Activated CD4-positive, alpha-beta T cell treated with anti-CD3 and anti-CD28 coated beads, Interleukin-2, amount 50 U/mL, for 16 hours (primary cell): ENCODE measurements at regions not wholly inside any gene's neighbourhood (a gene's known extent, or its start where the extent isn't known, plus 50 kb on each side); places are given as distances from the start of the nearest gene placed in this dataset.
A peak's percentile ranks its signal among the peaks of the same experiment; 100 is the strongest.
"Not testable (repeated sequence)": the region's sequence is repeated elsewhere in the genome, so short reads cannot be mapped to it uniquely, and the experiment has no call there.

Experiments
- DNase-seq: peaks from one replicate; pipeline ENCODE4 v3.0.0-alpha.2; 2020

- DNase-seq, result no peak
Observed at GRCh38 chr5:124538931-124539330, 207.5 kb downstream of the ZNF608 start.

DNA sequence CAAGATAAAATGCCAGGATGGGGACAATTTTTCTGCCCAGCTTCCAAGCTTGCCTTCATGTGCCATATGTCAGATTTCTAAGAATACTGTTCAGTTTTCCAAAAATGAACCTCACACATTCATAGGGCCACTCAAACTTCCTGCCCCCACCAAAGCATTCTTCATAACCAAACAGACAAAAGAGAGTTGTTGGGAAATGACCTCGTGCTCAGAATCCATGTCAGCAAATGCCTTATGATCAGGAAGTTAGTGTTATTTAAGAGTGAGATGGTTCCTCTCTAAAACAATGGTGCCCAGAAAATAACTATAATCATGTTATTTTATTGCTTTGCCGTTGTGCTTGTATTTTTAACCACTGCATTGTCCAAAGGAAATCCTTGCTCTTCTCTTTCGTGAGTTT lies 208.2 kb downstream of the ZNF608 start:
- no peak for DNase-seq

GRCh38 chr5:124537522-124537921 lies 208.9 kb downstream of the ZNF608 start:
- no peak for DNase-seq

DNA sequence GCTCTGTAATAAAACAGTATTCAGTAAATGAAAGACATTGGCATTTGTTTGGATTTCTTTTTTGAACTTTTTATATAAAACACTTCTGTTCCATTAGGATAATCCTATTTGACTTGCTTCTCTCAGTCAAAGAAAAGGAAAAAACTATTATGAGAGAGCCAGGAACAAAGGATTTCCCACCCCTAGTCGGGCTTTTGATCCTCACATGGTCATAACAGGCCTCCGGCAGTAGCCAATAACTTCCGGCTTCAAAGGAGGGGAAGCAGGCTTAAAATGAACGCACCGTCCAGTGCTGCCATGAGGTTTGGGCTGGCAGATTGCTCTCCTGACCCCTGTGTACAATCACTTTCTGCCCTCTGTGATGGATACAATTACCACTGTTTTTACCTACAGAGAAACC lies 209.3 kb downstream of the ZNF608 start:
- no peak for DNase-seq

- DNase-seq, result no peak
Observed at GRCh38 chr5:124536333-124536732, 210.1 kb downstream of the ZNF608 start.

DNA sequence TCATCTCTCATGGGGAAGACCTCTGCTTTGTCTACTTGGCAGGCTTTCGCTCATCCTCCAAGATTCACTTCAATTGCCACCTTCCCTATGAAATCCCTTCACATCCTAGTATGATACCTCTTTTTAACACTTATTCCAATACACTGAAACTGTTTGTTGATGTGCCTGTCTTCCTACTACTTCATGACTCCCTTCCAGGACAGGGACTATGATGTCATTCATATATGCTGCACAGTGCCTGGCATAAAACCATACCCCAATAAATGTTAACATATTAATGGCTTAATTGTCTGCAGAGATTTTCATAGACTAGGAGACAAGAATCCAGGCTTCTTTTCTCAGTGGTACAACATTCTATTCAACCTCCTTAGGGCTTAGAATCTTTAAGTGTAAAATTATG lies 215.5 kb downstream of the ZNF608 start:
- DNase-seq, result no peak

DNA sequence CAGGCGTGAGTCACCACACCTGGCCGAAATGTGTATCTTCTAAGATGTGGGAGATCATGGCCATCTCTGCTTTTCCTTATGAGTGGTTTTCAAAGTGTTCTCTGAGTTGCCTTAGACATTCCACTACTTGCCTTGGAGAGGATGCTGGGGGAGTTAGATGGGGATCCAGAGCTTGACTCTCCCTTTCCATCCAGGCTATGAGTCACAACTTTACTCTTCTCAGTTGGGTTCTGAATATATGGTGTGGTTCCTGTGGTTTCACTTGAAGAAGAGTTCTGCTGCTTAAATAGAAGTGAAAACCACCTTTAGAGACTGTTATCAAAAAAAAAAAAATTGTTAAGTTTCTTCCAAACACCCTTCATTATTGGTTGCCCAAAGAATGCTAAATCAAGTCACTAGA lies 217.6 kb downstream of the ZNF608 start:
- DNase-seq, result peak; percentile 55

DNA sequence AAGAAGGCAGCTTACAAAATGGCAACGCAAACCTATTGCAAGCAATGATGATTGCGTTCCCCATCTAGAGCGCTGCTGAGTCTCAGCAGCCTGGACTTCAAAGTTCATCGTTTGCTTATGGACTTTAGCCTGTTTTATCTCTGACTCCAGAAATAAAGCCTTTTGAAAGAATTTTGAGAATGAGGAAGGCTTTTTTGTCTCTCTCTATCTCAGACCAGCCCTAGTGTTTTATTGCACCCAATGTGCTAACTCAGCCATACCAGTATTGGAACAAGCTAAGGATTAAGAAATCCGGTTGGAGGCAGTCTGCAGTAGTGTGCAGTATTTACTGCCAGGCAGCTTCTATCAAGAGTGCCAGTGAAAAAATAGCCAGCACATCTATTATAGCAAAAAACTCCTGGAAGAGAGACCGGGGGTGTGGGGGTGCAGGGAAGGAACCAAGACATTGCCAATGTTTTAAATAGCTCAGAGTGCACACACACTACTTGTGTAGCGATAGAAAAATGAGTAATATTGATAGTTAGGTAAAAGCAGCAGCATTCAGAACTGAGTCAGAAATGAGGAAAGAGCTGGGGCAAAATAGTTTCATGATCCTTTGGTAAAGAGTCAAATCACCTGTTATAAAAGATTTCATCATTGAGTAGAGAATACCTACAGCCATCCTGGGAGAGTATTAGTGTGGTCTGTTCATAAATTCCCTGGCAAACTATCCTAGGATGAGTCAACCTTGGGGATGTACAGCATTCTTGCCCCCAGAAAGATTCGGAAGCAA lies 219.0 kb downstream of the ZNF608 start:
- DNase-seq, result peak; percentile 32

DNA sequence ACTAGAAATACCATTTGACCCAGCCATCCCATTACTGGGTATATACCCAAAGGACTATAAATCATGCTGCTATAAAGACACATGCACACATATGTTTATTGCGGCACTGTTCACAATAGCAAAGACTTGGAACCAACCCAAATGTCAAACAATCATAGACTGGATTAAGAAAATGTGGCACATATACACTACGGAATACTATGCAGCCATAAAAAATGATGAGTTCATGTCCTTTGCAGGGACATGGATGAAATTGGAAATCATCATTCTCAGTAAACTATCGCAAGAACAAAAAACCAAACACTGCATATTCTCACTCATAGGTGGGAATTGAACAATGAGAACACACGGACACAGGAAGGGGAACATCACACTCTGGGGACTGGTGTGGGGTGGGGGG lies 220.4 kb downstream of the ZNF608 start:
- not testable (repeated sequence) for DNase-seq

- peak; percentile 6 for DNase-seq
Observed at GRCh38 chr5:124524552-124525232, 221.7 kb downstream of the ZNF608 start.

- DNase-seq, result no peak
Observed at GRCh38 chr5:124523897-124524296, 222.5 kb downstream of the ZNF608 start.

DNA sequence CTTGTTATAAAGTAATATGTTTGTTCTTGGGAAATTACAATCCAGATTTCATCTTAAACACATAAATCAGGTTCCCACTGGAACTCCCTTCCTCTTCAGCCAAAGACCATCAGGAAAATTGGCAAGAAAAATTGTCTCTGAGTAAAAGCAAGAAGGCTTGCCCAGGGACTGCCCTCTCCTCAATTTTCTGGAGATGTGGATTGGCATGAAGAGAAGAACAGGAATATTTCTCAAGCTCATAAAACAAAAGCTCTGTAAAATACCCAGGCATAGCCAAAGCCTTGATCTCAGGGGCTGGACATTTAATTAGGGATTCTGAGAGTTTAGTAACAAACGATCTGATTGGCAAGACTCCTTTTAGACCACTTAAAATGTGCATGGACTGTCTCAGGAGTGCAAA lies 223.4 kb downstream of the ZNF608 start:
- no peak for DNase-seq

GRCh38 chr5:124521461-124522230 lies 224.8 kb downstream of the ZNF608 start:
- no peak for DNase-seq

DNA sequence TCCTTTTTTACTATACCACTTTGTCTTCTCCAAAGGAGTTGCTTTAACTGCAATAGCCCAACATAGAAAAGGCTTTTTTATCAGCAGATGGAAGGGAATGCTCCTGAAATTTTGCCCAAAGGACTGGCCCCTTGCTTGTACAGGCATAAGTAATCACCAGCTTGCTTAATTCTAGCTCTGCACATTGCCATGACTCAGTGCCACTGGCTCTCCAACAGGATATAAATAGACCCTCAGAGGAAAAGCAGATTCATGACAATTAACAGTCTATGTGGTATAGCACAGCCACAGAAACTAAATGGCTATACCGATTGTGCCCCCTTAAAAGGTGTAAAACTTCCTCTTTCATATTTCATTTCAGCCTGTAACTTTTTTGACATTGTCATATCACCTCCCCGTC lies 227.0 kb downstream of the ZNF608 start:
- DNase-seq, result no peak

DNA sequence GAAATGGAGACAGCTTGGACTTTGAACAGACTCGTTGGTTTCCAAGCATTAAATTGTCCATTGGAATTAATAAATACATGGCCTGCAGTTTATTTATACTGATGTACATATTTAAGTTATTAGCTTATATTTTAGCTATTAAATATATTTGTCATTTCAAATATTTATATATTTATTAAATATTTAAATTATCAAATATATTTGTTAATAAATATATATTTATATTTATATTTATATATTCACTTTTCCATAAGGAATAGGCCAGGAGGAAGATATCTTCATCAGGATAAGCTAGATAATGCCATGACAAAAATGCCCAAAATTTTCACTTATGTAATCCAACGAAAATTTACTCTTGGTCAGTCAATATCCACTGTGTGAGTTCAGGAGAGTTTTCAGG lies 229.9 kb downstream of the ZNF608 start:
- no peak for DNase-seq

- no peak for DNase-seq
Observed at GRCh38 chr5:124515497-124516245, 230.8 kb downstream of the ZNF608 start.

DNA sequence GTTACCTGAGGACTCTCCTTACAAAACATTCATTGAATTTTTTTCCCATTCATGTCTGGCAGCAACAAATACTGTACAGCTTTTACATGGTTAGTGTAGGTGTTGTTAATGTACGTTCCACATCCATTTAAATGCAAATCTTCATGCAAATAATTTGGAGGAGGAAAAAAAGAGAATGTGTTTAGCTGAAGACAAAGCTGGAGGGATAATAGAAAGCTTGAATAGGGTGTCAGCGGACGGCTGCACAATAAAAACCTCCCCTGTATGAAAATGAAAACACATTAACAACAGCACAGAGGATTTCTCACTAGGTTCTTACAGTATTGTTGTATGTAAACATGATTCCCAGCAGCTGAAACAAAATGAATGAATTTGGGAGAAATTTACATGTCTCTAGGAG lies 231.5 kb downstream of the ZNF608 start:
- no peak for DNase-seq

DNA sequence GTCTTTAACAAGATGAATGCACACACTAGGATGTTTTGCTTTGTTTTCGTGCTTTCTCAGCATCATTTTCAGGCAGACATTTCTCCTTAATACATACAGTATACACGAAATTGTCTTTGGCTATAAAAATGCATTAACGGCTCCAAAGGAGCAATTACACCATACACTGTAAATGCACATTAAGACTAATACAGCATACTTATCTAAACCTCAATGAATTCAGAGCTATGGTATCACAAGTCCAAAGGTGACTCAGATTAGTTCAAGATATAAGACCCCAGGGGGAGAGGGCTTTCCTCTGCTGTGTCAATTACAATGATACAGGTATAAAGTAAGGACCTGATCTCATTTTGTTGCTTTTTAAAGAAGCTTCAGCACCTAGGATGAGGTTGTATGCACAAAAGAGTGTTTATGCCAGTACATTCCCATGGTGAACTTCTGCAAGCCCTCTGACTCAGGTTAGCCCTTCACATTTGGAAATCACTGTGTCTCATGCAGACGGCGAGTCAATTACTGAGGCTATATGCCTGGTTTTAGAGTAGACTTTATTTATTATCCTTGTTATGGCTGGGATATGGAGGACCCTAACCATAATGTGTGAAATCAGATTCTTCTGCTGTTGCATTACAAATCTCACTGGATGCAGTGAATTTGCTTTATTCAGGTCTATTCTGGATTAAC lies 233.3 kb downstream of the ZNF608 start:
- DNase-seq, result no peak

DNA sequence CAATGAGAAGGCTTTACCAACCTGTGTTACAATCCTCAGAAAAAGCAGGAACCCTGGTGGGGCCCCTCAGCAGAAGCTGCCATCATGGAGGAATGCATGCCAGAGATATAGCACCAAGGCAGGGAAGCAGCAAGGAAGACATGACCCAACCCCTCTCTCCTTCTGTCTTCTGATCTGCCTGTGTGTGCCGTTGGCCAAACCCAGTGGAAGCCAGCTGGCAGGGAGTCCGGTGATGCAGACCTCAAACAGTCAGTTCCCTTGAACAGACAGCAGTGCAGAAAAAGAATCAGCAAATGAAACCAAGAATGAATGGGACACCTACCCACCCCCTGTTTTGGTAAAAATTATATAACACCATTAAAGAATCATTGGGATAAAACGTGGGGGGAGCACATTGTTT lies 234.2 kb downstream of the ZNF608 start:
- no peak for DNase-seq

DNA sequence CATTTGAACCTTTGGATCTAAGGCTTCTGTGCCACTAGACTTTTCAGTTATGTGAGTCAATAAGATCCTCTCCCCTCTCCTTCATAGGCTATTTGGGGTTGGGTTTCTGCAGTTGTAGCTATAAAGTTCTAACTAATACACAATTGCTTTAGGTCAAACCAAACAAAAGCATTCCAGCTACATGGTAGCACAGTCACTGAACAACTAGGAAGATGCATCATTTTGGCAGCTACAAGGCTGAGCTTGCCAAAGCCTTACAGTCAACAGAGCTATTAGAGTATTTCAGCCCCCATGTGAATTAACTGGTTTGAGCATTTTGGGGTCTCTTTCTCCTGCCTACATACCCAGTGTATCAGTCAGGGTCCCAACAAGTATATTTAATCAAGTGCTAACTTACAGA lies 234.6 kb downstream of the ZNF608 start:
- no peak for DNase-seq

DNA sequence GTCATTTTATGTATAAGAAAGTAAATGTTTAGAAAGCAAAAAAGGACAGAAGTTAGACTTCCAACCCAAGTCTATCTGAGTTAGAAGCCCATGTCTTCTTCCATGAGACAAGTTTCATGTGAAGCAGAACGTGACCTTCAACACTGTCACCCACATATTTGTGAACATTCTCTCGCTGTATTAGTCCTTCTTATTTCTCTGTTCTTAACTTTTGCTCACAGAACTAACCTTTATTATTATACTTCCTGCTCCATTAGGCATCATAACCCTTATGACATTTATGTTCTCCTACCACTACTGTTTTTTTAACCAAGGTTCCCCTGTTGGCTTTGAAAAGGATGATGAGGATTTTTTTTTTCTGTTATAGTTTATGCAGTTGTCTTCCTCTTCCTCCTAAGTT lies 238.8 kb downstream of the ZNF608 start:
- no peak for DNase-seq

- peak; percentile 12 for DNase-seq
Observed at GRCh38 chr5:124504081-124504916, 242.1 kb downstream of the ZNF608 start.
